ENCODE measurements at regions not wholly inside any gene's neighbourhood (a gene's known extent, or its start where the extent isn't known, plus 50 kb on each side); places are given as distances from the start of the nearest gene placed in this dataset.

- no peaks in the 10 kb centered on the region for H3K36me3 ChIP-seq (replicated peaks in 1 of 2; ENCODE audit: control insufficient read depth in 1 of 2, insufficient read depth in 2 of 2, low read length in 2 of 2)
- TF ChIP-seq ZNF556 (CRISPR knock-in tag; IDR thresholded peaks at IDR 0.05; ENCODE audit: borderline replicate concordance) (no peak), SP140L (CRISPR knock-in tag; IDR thresholded peaks at IDR 0.05; ENCODE audit: borderline replicate concordance) (no peak), ZNF710 (CRISPR knock-in tag; IDR thresholded peaks at IDR 0.05; ENCODE audit: borderline replicate concordance) (no peak), ZNF713 (CRISPR knock-in tag; IDR thresholded peaks at IDR 0.05) (no peak), YY1 (IDR thresholded peaks at IDR 0.05; ENCODE audit: insufficient read depth, insufficient replicate concordance, low read depth, low read length) (no peak)
- no peaks in the 10 kb centered on the region for H3K79me2 ChIP-seq (ENCODE audit: insufficient read depth, low read length)
- POLR2A ChIA-PET, result no interaction called here
- H2AFZ ChIP-seq (ENCODE audit: low read length), result no peak overlapping the region
- 2% methylated on average over 1 of the region's 1 CpG for WGBS (ENCODE audit: low lambda C conversion rate)
- no peak overlapping the region for H3K9ac ChIP-seq (ENCODE audit: insufficient read depth, low read depth, low read length)
- H4K20me1 ChIP-seq (ENCODE audit: insufficient read depth, low read length), result no peaks in the 10 kb centered on the region
- H3K4me1 ChIP-seq (ENCODE audit: insufficient read depth, low read length), result no peaks in the 10 kb centered on the region
- BruUV-seq (replicated peaks), result no TSS peak
- no peak for FAIRE-seq
- H3K9me3 ChIP-seq (ENCODE audit: low read length), result peaks cover 8% of the 10 kb centered on the region; the same call in 1 of the 2 replicates
- peaks cover 0 to 3% of the 10 kb centered on the region in 2 experiments; a peak in 2 of 5 replicates for H3K27me3 ChIP-seq (ENCODE audit: control insufficient read depth in 1 of 2, insufficient read depth in 2 of 2, low read length in 2 of 2)
- H3K4me2 ChIP-seq (ENCODE audit: low read depth, low read length), result no peak overlapping the region
- H3K27ac ChIP-seq (ENCODE audit: extremely low read length, insufficient read depth, low read length), result no peak overlapping the region
- no peak for ATAC-seq
- in situ Hi-C loops (cut with HindIII; ENCODE audit: extremely low pct_ligation_motif_present, low pct_unique_long_range_greater_than_20kb), result no loop called here
- no peak for DNase-seq (ENCODE audit: low spot score)
- intact Hi-C loops (cut with micrococcal nuclease; ENCODE audit: unreplicated experiment), result no loop called here
- H3K4me3 ChIP-seq (replicated peaks in 1 of 3; ENCODE audit: insufficient read depth in 1 of 3, low read depth in 2 of 3, low read length in 3 of 3), result no peak overlapping the region
- CTCF ChIA-PET (ENCODE audit: low intra/inter-chr PET ratio, low total read pairs), result no interaction called here
Observed at GRCh38 chr9:88730780-88731179, 195.8 kb downstream of the NXNL2 start.

- no peak for ATAC-seq
- no peak overlapping the region for H3K27ac ChIP-seq (ENCODE audit: extremely low read length, insufficient read depth, low read length)
- no peak overlapping the region for H3K4me3 ChIP-seq (replicated peaks in 1 of 3; ENCODE audit: insufficient read depth in 1 of 3, low read depth in 2 of 3, low read length in 3 of 3)
- H2AFZ ChIP-seq (ENCODE audit: low read length), result no peak overlapping the region
- no peaks in the 10 kb centered on the region for H4K20me1 ChIP-seq (ENCODE audit: insufficient read depth, low read length)
- H3K4me2 ChIP-seq (ENCODE audit: low read depth, low read length), result no peak overlapping the region
- no peaks in the 10 kb centered on the region for H3K36me3 ChIP-seq (replicated peaks in 1 of 2; ENCODE audit: control insufficient read depth in 1 of 2, insufficient read depth in 2 of 2, low read length in 2 of 2)
- H3K9ac ChIP-seq (ENCODE audit: insufficient read depth, low read depth, low read length), result no peak overlapping the region
- intact Hi-C loops (cut with micrococcal nuclease; ENCODE audit: unreplicated experiment), result no loop called here
- FAIRE-seq, result no peak
- POLR2A ChIA-PET, result no interaction called here
- no peaks in the 10 kb centered on the region for H3K79me2 ChIP-seq (ENCODE audit: insufficient read depth, low read length)
- DNase-seq (ENCODE audit: low spot score), result no peak
- H3K4me1 ChIP-seq (ENCODE audit: insufficient read depth, low read length), result no peaks in the 10 kb centered on the region
- CTCF ChIA-PET (ENCODE audit: low intra/inter-chr PET ratio, low total read pairs), result no interaction called here
- peaks cover 0 to 2% of the 10 kb centered on the region in 2 experiments; a peak in 3 of 5 replicates for H3K27me3 ChIP-seq (ENCODE audit: control insufficient read depth in 1 of 2, insufficient read depth in 2 of 2, low read length in 2 of 2)
- H3K9me3 ChIP-seq (ENCODE audit: low read length), result peaks cover 8% of the 10 kb centered on the region; the same call in 1 of the 2 replicates
- in situ Hi-C loops (cut with HindIII; ENCODE audit: extremely low pct_ligation_motif_present, low pct_unique_long_range_greater_than_20kb), result no loop called here
- WGBS (ENCODE audit: low lambda C conversion rate), result 20% methylated on average over 4 of the region's 4 CpGs
- no TSS peak for BruUV-seq (replicated peaks)
- no peak for TF ChIP-seq ZNF549 (CRISPR knock-in tag; IDR thresholded peaks at IDR 0.05)
- TF ChIP-seq FOXK2 (IDR thresholded peaks at IDR 0.05), result no peak
- no peak for TF ChIP-seq SETDB1 (CRISPR knock-in tag; IDR thresholded peaks at IDR 0.05; ENCODE audit: borderline replicate concordance)
- TF ChIP-seq DDIT3 (CRISPR knock-in tag; IDR thresholded peaks at IDR 0.05), result no peak
- no peak for TF ChIP-seq EZH2 (conservative IDR thresholded peaks at IDR 0.05; ENCODE audit: low read depth, low read length)
- TF ChIP-seq ZBTB2 (CRISPR knock-in tag; IDR thresholded peaks at IDR 0.05; ENCODE audit: low read depth), result no peak
- no peak for TF ChIP-seq ZNF574 (CRISPR knock-in tag; IDR thresholded peaks at IDR 0.05)
- no peak for TF ChIP-seq CHD4 (IDR thresholded peaks at IDR 0.05; ENCODE audit: borderline replicate concordance, low read length)
Observed at GRCh38 chr9:88732128-88732527, 197.2 kb downstream of the NXNL2 start.
